HG02642 (cell line): ENCODE measurements at regions not wholly inside any gene's neighbourhood (a gene's known extent, or its start where the extent isn't known, plus 50 kb on each side); places are given as distances from the start of the nearest gene placed in this dataset.
"Not testable (repeated sequence)": the region's sequence is repeated elsewhere in the genome, so short reads cannot be mapped to it uniquely, and the experiment has no call there.

Source experiments
- ATAC-seq: cut with Tn5 transposase; IDR thresholded peaks from one replicate; pipeline ENCODE4 v1.9.1; 2021; ENCODE audit warnings: mild to moderate bottlenecking; ENCODE audit not compliant: unreplicated experiment, poor library complexity

GRCh38 chr11:97764193-97764592 is 1256.6 kb upstream of the CNTN5 start:
- ATAC-seq = no peak

- ATAC-seq = no peak
These were observed 1256.1 kb upstream of the CNTN5 start for GRCh38 chr11:97764605-97765004.

- ATAC-seq = no peak
These were observed 1250.2 kb upstream of the CNTN5 start for GRCh38 chr11:97770570-97770969.

- ATAC-seq = no peak
These were observed 1248.0 kb upstream of the CNTN5 start for GRCh38 chr11:97772705-97773104.

GRCh38 chr11:97784388-97784787 is 1236.4 kb upstream of the CNTN5 start:
- ATAC-seq = not testable (repeated sequence)

- no peak for ATAC-seq
These were observed 1233.8 kb upstream of the CNTN5 start for GRCh38 chr11:97786961-97787360.

GRCh38 chr11:97794876-97795275 is 1225.9 kb upstream of the CNTN5 start:
- ATAC-seq = no peak

- ATAC-seq = no peak
These were observed 1219.9 kb upstream of the CNTN5 start for GRCh38 chr11:97800891-97801290.

- no peak for ATAC-seq
These were observed 1206.3 kb upstream of the CNTN5 start for GRCh38 chr11:97814325-97814959.

GRCh38 chr11:97815667-97816066 is 1205.1 kb upstream of the CNTN5 start:
- ATAC-seq = no peak

- ATAC-seq = no peak
These were observed 1188.3 kb upstream of the CNTN5 start for GRCh38 chr11:97832451-97832850.

- ATAC-seq = no peak
These were observed 1187.3 kb upstream of the CNTN5 start for GRCh38 chr11:97833412-97833811.

GRCh38 chr11:97844016-97844415 is 1176.7 kb upstream of the CNTN5 start:
- no peak for ATAC-seq

- no peak for ATAC-seq
These were observed 1173.0 kb upstream of the CNTN5 start for GRCh38 chr11:97847730-97848129.

- ATAC-seq = no peak
These were observed 1170.0 kb upstream of the CNTN5 start for GRCh38 chr11:97850701-97851100.

GRCh38 chr11:97854357-97854756 is 1166.4 kb upstream of the CNTN5 start:
- ATAC-seq = no peak

- ATAC-seq = no peak
These were observed 1165.9 kb upstream of the CNTN5 start for GRCh38 chr11:97854877-97855276.

GRCh38 chr11:97856666-97857065 is 1164.1 kb upstream of the CNTN5 start:
- no peak for ATAC-seq

GRCh38 chr11:97860237-97860636 is 1160.5 kb upstream of the CNTN5 start:
- ATAC-seq = no peak

- ATAC-seq = no peak
These were observed 1158.7 kb upstream of the CNTN5 start for GRCh38 chr11:97862021-97862420.

- ATAC-seq = no peak
These were observed 1155.2 kb upstream of the CNTN5 start for GRCh38 chr11:97865424-97866012.

- ATAC-seq = no peak
These were observed 1148.9 kb upstream of the CNTN5 start for GRCh38 chr11:97871816-97872215.
